Esophagus squamous epithelium (tissue), 5 donors: ENCODE measurements at regions not wholly inside any gene's neighbourhood (a gene's known extent, or its start where the extent isn't known, plus 50 kb on each side); places are given as distances from the start of the nearest gene placed in this dataset.

Source experiments
- DNase-seq: peaks from one replicate; lab custom pipeline; 2025; lab: John Stamatoyannopoulos, UW
- H3K27ac ChIP-seq, 4 donors: fragments of 200-600 bp; sonication (generic); one replicate each; pipeline ENCODE4 v1.5.1; 2016 to 2019; ENCODE audit warnings: mild to moderate bottlenecking in 1 of 4
- H3K27me3 ChIP-seq, 4 donors: fragments of 200-600 bp; sonication (generic); 1 replicate in 3 of 4; 2 replicates in 1 of 4; pipeline versions ENCODE4 v1.5.1 to v1.6.0; 2017 to 2021; ENCODE audit warnings: antibody characterized with exemption in 1 of 4
- H3K36me3 ChIP-seq, 3 donors: fragments of 200-600 bp; sonication (generic); one replicate each; pipeline ENCODE4 v1.5.1; 2016 to 2019
- H3K4me1 ChIP-seq, 3 donors: fragments of 200-600 bp; sonication (generic); one replicate each; pipeline ENCODE4 v1.5.1; 2017 to 2019
- H3K4me3 ChIP-seq, 4 donors: fragments of 200-600 bp; sonication (generic); 1 replicate in 3 of 4; 2 replicates in 1 of 4; pipeline ENCODE4 v1.5.1; 2016 to 2019; ENCODE audit warnings: mild to moderate bottlenecking in 2 of 4, moderate library complexity in 1 of 4
- H3K9me3 ChIP-seq, 3 donors: fragments of 200-600 bp; sonication (generic); one replicate each; pipeline ENCODE4 v1.5.1; 2016 to 2019
- CTCF ChIP-seq, 6 experiments: fragments of 450-650 bp in 4 of 6; fragments of 200-600 bp in 2 of 6; sonication (generic) in 2 of 6; IDR thresholded peaks; one replicate each; pipeline ENCODE4 v1.5.1; 2016 to 2019; ENCODE audit warnings: antibody characterized with exemption in 6 of 6, mild to moderate bottlenecking in 4 of 6, moderate library complexity in 4 of 6
- POLR2A ChIP-seq, 4 donors: fragments of 450-650 bp; IDR thresholded peaks; one replicate each; pipeline ENCODE4 v1.6.1; 2017; ENCODE audit warnings: antibody characterized with exemption in 4 of 4, mild to moderate bottlenecking in 4 of 4, moderate library complexity in 3 of 4
- WGBS, 2 donors: methylation state at CpG; one replicate each; pipeline ENCODE4 v1.1.5; 2018; 5-methylcytosine and 5-hydroxymethylcytosine counted together
- intact Hi-C: fragments of 100-400 bp; cut with DNase I; formaldehyde crosslinking; loops from one replicate; pipeline ENCODE4 v1.15.0; 2022
- donor health status: DM: yes; HTN: yes; CAD: no.

- DNase-seq: no peak
- no peak overlapping the region for H3K27ac ChIP-seq
- no peaks in the 10 kb centered on the region for H3K36me3 ChIP-seq
- no peaks in the 10 kb centered on the region for H3K27me3 ChIP-seq
- no peaks in the 10 kb centered on the region for H3K9me3 ChIP-seq
- 58 to 67% methylated on average over 3 to 4 of the region's 4 CpGs for WGBS, 2 donors
- intact Hi-C loops: no loop called here
- no peaks in the 10 kb centered on the region for H3K4me1 ChIP-seq
- H3K4me3 ChIP-seq: no peak overlapping the region
- TF ChIP-seq CTCF (IDR thresholded peaks at IDR 0.05) (no peak), POLR2A (IDR thresholded peaks at IDR 0.05) (no peak)
These were observed 202.5 kb downstream of the SATB1 start for GRCh38 chr3:18222686-18223085.

GRCh38 chr3:18217507-18218174, 207.5 kb downstream of the SATB1 start:
- Histone ChIP-seq H3K27me3 (no peaks in the 10 kb centered on the region), H3K4me1 (no peaks in the 10 kb centered on the region), H3K36me3 (no peaks in the 10 kb centered on the region), H3K4me3 (no peak overlapping the region), H3K9me3 (no peaks in the 10 kb centered on the region), H3K27ac (no peak overlapping the region)
- no peak for DNase-seq
- intact Hi-C loops: no loop called here
- TF ChIP-seq POLR2A (IDR thresholded peaks at IDR 0.05) (no peak), CTCF (IDR thresholded peaks at IDR 0.05) (no peak)
- WGBS, 2 donors: 45 to 65% methylated on average over 7 of the region's 7 CpGs

GRCh38 chr3:18216996-18217395, 208.1 kb downstream of the SATB1 start:
- H3K4me3 ChIP-seq: no peak overlapping the region
- H3K9me3 ChIP-seq: no peaks in the 10 kb centered on the region
- no peaks in the 10 kb centered on the region for H3K36me3 ChIP-seq
- intact Hi-C loops: no loop called here
- no peaks in the 10 kb centered on the region for H3K27me3 ChIP-seq
- no peak for DNase-seq
- no peaks in the 10 kb centered on the region for H3K4me1 ChIP-seq
- H3K27ac ChIP-seq: no peak overlapping the region
- WGBS, 2 donors: 65 to 70% methylated on average over 3 of the region's 3 CpGs
- TF ChIP-seq POLR2A (IDR thresholded peaks at IDR 0.05): no peak
- TF ChIP-seq CTCF (IDR thresholded peaks at IDR 0.05): no peak

- no peak for DNase-seq
- TF ChIP-seq CTCF (IDR thresholded peaks at IDR 0.05) (no peak), POLR2A (IDR thresholded peaks at IDR 0.05) (no peak)
- Histone ChIP-seq H3K36me3 (no peaks in the 10 kb centered on the region), H3K27ac (no peak overlapping the region), H3K27me3 (no peaks in the 10 kb centered on the region), H3K4me3 (no peak overlapping the region), H3K9me3 (no peaks in the 10 kb centered on the region), H3K4me1 (no peaks in the 10 kb centered on the region)
- intact Hi-C loops: no loop called here
These were observed 209.5 kb downstream of the SATB1 start for GRCh38 chr3:18215639-18216038.

GRCh38 chr3:18211116-18211515, 214.0 kb downstream of the SATB1 start:
- no peak for TF ChIP-seq CTCF (IDR thresholded peaks at IDR 0.05)
- no peak for TF ChIP-seq POLR2A (IDR thresholded peaks at IDR 0.05)
- WGBS, 2 donors: 81 to 85% methylated on average over 1 of the region's 1 CpG

More at GRCh38 chr3:18211116-18211515, 214.0 kb downstream of the SATB1 start:
- DNase-seq: no peak
- Histone ChIP-seq H3K4me1 (no peaks in the 10 kb centered on the region), H3K27me3 (no peaks in the 10 kb centered on the region), H3K27ac (no peak overlapping the region), H3K4me3 (no peak overlapping the region), H3K36me3 (no peaks in the 10 kb centered on the region), H3K9me3 (no peaks in the 10 kb centered on the region)
- intact Hi-C loops: no loop called here
